T-helper 9 cell (primary cell): ENCODE measurements at regions not wholly inside any gene's neighbourhood (a gene's known extent, or its start where the extent isn't known, plus 50 kb on each side); places are given as distances from the start of the nearest gene placed in this dataset.

Experiments used
- DNase-seq: peaks from one replicate; pipeline ENCODE4 v3.0.0-alpha.2; 2020

DNA sequence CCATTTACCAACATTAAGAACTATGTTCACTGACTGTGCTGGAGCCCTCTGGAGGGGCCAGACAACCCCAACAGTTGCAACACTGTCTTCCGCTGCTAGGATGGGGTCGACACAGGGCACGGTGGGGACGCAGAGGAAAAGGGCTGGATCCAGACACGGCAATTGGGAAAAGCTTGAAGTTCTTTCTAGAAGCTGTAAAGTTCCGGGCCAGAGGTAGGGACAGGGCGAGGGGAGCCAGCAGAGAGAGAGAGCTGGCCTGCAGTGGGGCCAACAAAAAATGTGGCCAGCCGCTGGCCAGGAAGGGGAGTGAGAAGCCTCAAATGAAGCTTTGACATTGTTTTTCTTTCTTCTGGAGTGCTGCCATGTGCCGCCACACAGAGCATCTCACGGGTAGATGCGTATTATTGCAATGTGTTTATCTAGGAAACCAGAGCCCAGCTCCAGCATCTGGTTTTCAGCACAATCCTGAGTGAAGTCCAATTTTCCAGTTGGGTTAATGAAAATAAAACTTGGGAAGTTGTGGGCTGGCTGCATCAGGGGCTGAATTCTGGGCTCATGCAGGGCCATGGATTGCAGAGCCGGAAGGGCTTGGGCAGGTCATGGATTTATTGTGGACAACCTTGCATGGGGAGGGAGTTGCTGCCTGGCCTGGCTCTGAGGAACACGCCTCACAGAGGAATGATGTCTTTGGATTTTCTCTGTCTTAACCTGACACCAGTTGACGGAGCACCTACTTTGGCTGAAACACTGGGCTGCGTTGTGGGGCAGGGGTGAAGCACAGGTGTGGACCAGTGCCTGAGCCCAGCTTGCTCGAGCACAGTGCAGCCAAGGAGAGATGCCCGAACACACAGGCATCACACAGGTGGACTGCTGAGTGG is 67.6 kb upstream of the AMPD3 start:
- no peak for DNase-seq

DNA sequence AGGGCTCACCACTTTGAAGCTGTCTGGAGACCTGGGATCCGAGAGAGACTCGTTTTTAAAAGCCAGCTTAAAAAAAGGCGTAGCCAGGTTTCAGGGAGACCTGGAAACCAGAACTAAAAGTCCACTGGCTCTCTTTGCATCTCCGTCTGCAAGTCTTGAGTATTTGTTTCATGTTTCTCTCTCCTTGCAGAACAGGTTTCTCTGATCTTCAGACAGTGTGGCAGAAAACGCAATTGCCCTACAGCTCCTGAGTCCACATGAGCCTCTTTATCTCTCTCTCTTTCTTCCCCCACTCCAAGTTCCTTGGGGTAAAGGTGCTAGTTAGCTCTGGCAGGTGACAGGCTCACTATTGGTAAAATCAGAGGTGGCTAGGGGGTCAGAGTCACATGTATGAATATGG is 67.0 kb upstream of the AMPD3 start:
- DNase-seq: no peak

DNA sequence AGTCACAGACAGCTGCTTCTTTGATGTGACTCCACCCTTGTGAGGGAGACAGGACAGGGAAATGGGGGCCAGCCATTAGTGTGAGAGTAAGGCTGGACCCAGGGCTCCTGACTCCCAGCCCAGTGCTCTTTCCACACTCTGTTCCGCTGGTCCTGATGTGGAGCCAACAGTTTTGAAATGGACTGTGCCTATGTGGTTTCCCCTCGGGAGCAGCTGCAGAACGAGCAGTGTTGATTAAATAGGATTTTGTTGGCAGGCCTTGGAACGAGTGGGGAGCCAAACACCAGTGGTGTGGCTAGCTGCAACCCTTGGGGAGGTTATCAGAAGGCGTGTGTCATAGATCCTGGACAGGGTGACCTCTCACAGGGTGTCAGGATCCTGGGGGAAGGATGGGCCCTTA is 66.5 kb upstream of the AMPD3 start:
- DNase-seq: no peak

DNA sequence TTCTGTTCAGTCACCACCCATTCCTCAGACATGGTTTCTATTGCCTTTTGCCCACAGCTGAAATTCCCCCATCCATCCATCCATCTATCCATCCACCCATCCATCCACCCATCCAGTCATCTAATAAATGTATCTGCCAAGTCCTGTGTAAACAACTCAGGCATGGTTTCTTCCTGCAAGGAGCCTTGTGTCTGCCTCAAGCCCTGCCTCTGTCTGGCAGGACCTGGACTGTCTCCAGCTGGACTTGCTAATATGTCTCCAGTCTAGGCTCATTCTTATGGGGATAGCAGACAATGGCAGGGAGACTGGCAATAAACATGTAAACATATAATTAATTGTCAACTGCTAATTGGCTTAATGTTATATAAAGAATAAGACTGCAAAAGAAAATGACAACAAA is 64.7 kb upstream of the AMPD3 start:
- no peak for DNase-seq

DNA sequence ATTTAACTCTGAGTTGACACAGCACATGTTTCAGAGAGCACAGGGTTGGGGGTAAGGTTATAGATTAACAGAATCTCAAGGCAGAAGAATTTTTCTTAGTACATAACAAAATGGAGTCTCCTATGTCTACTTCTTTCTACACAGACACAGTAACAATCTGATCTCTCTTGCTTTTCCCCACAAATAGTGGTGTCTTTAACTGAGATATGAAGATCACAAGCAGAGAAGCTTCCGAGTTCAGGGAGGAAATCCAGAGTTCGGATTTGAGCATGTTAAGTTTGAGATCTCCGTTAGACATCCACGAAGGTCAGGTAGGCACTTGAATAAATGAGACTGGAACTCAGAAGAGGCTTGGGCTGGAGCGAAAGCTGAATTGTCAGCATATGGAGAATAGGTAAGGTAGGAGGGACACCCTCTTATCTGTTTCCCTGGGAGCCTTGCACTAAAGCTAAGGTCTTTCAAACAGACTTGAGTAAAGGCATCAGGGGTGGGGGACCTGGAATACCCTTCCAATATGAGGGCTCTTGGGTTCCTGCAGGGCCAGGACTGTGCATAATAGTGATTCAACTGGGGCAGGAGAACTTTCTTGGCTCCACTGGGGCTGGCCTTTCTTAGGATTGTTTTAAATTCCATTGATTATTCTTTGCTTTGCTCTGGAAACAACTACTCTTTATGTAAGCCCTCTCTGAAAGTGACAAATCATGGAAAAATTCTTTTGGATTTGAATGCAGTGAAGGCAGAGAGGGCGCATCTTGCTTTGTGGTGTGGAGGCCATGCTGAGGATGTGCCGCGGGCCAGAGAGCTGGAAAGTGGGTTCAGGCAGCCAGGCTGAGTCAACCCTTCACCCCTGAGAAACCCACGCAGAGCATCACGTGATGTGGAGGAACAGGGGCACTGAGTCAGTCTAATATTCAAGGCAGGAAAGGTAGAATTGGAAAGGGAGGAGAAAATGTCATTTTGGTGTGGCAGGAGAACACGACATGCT is 62.7 kb upstream of the AMPD3 start:
- no peak for DNase-seq

DNA sequence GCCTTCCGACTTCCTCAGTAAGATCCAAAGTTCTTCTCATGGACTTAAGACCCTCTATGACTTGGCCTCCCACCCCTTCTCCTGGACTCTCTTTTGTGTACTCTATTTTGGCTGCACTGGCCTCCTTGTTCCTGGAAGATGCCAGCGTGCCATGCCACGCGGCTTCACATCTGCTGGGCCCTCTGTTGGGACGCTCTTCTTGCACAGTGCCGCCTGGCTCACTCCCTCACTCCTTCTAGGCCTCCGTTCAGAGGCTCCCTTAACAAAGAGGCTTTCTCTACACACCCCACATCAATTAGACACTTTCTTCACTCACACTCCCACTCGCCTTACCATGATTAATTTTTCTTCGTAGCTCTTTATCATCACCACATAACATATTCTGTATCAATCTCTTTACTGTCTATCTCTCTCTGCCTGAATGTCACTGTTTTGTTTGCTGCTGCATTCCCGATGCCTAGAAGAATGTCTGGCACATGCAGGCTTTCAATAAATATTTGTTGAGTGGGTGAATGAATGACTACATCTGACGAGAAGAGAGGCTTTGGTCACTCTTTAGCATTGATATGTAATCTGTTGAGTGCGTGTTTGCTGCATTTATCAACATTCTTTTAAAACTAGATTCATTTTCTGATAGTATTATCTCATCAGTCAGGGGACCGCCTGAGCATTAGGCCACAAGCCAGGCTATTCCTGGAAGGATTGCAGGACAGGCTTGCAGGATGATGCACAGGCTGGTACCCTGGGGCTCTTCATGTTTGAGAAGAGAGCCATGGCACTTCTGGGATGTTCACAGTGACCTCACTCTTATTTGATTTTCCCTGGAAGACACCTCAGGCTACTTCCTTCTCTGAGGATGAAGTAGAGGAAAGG is 60.6 kb upstream of the AMPD3 start:
- DNase-seq: no peak

DNA sequence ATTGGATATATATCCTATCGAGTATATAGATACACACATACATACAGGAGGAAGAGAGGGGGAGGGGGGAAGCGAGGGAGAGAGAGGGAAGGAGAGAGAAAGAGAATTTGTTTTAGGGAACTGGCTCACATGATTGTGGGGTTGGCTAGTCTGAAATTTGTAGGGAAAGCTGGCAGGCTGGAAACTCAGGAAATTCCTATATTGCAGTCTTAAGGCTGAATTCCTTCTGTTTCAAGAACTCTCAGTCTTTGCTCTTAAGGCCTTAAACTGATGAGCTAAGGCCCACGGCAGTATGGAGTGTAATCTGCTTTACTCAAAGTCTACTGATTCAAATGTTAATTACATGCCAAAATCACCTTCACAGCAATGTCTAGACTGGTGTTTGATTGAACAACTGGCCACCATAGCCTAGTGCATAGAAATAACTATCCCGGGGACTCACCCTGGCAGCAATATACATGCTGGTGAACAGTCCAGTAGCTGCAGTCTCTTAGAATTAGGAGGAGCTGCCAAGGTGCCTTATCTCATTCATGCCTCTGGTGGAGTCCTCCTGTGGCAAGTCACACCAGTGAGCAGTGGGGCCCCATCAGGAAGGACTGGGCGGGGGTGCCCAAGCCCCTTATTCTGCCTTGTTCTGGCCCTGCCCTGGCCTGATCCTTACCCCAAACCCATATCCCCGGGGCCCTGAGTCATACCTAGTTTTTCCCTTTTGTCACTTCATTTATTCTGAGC is 59.7 kb upstream of the AMPD3 start:
- no peak for DNase-seq

DNA sequence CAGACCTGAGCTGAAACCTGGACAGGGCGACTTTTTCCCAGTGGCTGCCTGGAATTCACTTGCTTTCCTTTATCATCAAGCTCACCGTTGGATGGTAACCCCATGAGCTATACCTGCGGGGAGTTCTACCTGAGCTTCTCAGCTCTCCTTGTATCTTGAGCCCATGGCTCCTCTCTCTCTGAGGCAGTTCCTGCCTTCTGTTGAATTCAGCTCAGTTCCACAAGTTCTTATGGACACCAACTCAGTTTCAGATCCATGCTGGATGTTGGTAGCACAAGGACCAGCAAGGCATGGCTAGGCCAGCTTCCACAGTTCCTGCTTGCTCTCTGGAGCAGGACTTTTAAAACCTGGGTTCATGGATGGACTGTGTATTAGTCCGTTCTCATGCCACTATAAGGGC is 58.3 kb upstream of the AMPD3 start:
- DNase-seq: no peak

DNA sequence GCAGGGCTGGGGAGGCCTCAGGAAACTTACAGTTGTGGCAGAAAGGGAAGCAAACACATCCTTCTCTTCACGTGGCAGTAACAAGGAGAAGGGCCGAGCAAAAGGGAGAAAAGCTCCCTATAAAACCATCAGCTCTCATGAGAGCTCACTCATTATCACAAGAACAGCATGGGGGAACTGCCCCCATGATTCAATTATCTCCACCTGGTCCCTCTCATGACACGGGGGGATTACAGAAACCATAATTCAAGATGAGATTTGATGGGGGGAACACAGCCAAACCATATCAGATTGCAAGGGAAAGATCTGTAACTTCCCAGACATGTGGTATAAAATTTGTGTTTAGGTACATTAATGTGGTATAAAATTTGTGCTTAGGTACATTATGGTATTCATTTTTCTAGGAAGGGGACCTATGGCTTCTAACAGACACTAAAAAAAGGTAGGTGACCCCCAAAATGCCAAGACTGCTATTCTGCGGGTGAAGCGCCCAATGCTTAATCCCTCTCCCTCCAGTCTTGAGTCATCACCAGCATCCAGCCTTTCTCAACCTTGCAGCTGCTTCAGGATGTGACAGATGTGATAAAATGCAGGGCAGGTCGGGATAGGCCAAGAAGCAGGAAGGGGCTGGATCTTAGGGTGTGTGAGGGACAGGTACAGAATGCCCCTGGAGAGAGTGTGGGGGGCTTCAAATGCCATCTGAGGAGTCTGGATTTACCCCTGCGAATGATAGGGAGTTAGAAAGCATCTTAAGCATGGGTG is 57.7 kb upstream of the AMPD3 start:
- no peak for DNase-seq

DNA sequence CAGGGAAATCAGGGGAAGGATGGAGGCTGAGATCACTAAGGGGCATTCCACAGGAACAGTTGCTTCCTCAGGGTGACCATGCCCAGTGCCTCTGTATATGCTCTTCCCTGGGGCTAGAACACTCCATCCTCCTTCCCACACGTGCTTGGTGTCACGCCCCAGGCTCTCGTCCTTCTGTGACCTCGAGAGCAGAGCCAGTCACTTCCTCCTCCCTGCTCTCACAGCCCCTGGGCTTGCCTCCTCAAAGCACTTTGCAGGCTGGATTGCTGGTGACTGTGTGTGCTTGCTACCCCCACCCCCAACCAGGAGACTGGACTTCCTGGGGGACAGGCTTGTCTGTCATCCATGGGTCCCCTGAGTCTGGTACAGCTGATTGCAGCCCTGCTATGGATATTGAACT is 56.5 kb upstream of the AMPD3 start:
- no peak for DNase-seq

DNA sequence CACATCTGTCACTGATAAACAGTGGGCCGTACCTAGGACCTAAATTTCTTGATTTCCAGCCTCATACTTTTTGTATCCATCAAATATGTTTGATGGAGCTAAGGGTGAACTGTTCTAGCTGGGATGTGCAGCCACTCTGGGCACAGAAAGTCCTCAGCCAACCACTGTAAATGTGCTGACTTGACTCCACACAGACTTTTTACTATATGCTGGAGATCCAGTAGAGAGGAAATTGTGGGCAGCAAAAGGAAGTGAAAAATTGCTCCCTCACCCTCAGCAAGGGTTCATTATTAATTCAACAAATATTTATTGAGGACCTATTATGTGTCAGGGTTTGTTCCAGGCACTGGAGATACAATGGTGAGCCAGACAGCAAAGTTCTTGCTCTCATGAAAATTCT is 54.2 kb upstream of the AMPD3 start:
- DNase-seq: no peak

DNA sequence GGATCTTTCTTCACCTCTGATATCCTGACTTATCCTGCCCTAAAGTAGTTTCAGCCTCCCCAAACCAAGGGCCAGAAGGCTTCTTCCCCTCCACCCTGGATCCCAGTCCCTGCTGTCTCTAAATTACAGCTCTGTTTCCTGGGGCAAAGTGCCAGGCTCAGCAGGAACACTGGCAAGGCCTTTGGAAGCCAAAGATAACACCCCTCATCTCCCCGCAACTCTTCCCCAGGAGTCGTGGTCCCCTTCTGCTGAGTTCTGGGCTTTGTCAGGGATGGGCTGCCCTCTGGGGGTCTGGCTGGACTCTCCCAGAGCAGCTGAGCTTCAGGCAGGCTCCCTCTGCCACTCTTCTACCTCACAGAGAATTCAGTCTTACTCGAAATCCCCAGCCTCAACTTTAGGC is 53.8 kb upstream of the AMPD3 start:
- no peak for DNase-seq

DNA sequence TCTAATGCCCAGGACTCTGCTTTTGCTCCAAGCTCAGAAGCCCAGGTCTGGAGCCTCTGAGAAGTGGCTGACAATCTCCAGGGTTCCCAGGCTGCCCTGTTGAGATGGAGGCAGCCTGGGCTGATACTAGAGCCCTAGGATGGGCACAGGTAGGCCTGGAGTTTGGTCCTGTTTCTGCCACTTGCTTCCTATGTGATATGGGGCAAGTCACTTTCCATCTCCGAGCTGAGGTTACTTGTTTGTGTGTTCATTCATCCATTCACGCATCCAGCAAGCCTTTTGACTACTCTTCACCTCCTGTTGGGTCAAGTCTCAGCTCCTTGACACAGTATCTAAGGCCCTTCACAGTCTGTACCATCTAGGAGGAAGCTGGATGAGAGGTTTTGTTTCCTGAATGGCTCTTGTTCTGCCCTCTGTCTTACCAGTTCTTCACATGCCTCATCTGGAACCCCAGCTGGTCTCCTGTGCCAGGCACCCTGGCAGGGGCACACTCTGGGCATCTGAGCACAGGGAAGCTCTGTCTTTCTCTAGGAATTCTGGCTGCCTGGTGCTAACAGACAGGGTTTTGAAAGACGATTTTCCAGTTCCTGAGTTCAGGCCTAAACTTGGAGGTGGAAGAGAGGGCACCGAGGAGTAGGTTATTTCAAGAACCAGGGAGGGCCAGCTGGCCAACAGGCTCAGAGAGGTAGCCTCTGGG is 53.2 kb upstream of the AMPD3 start:
- no peak for DNase-seq
